HG03064 (cell line): ENCODE measurements at regions not wholly inside any gene's neighbourhood (a gene's known extent, or its start where the extent isn't known, plus 50 kb on each side); places are given as distances from the start of the nearest gene placed in this dataset.

ENCODE experiments used
- ATAC-seq: cut with Tn5 transposase; IDR thresholded peaks from one replicate; pipeline ENCODE4 v1.9.1; 2021; ENCODE audit warnings: low read depth; ENCODE audit not compliant: unreplicated experiment

GRCh38 chr9:106717686-106718085 is 145.3 kb upstream of the ZNF462 start:
- no peak for ATAC-seq

DNA sequence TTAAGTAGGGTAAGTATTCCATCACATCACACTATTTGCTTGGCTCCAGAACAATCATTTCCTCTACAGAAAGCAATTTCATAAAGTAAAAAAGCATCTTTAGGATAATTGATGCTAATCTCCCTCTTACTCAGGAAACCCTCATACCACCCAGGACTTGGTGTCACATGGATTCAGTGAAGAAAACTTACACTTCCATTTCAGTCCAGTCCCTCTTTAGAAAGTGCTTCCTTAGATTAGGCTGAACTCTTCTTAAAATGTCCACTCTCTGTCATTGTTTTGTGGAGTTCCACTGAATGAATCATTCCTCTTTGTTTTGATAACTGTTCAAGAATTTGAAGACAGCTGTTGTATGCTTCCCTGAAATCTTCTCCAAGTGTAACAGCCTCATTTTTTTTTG is 144.0 kb upstream of the ZNF462 start:
- ATAC-seq: no peak

DNA sequence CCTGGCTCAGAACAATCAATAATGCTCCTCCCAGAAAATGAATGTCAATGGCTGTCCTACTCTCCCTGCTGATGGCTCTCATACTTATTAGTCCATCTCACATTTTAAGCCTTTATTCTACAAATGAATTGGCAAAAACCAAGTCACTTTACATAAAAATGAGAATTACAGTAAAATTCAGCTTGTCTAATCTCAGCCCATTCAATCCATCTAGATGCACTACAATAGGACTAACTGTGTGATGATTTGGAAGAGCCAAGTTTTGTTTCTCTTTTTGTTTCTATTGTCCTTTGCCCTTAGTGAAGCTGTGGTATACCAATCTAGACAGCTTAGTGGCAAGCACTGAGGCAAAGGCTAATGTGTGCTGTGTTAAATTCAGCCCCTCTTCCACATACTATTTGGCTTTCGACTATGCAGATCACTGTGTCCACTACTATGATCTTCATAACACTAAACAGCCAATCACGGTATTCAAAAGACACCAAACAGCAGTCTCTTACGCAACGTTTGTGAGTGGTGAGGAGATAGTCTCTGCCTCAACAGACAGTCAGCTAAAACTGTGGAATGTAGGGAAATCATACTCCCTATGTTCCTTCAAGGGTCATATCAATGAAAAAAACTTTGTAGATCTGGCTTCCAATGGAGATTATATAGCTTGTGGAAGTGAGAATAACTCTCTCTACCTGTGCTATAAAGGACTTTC is 140.8 kb upstream of the ZNF462 start:
- no peak for ATAC-seq

- no peak for ATAC-seq
These were observed 139.0 kb upstream of the ZNF462 start for GRCh38 chr9:106723926-106724325.

- no peak for ATAC-seq
These were observed 138.4 kb upstream of the ZNF462 start for GRCh38 chr9:106724566-106724965.

DNA sequence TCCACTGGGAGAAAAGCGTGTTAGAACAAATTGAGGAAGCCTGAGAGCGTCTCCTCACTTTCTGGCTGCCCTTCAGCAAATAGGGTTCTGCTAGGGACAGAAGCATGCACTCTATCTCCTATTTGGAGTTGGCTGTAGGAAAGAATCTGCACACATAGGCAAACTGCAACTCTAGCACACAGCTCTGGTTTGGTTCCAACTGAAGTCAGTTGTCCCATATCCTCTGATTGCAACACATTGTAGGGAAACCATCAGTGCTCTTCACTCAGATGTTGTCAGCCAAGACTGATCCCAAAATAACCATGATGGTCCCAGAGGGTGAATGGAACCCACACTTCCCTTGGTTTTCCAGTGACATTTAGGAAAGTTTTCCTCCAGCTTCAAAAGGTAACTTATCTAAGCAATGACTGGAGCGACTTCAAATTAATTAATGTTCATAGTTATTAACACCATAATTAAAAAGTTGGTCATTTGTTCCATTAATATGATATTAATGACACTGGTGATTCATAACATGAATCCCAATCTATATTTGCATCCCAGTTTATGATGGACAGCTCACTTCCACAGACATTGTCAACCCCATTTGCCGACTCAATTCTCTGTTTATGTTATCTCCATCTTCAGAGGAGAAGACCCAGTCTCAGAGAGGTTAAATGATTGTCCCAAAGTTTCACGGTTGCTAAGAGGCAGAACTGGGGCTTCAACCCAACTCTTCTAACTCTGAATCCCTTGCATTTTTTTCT is 136.7 kb upstream of the ZNF462 start:
- ATAC-seq: no peak

- no peak for ATAC-seq
These were observed 135.0 kb upstream of the ZNF462 start for GRCh38 chr9:106727969-106728368.

DNA sequence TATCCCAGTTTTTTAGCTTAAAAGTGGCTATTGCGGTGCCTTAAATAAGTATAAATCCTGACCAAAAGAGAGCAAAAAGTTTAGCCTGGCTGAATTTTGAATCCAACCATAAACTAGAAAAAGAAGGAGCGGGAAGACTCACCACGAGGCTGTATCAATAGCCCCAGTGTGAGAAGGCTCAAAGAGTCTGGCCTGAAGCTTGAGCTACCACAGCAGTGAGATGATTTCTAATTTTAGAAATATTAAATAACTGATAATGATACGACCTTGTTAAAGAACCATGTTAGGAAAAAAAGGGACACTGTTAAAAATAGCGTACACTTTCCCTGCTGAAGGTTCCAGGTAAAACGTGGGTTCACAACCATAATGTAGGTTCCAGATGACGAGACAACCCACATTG is 134.1 kb upstream of the ZNF462 start:
- no peak for ATAC-seq

- ATAC-seq: no peak
These were observed 131.1 kb upstream of the ZNF462 start for GRCh38 chr9:106731910-106732309.

GRCh38 chr9:106733828-106734380 is 129.1 kb upstream of the ZNF462 start:
- no peak for ATAC-seq

- ATAC-seq: no peak
These were observed 125.5 kb upstream of the ZNF462 start for GRCh38 chr9:106737516-106737915.

DNA sequence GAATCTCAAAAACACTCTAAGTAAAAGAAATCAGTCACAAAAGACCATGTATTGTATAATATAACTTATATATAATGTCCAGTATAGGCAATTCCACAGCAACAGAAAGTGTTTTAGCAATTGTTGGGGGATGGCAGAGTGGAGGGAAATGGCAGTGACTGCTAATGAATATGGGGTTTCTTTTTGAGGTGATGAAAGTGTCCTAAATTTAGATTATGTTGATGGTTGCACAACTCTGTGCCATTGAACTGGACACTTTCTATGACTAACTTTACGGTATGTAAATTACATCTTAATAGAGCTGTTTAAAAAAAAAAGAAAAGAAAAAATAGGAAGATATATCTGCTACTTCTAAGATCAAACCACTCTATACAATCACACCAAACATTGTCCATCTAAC is 124.9 kb upstream of the ZNF462 start:
- ATAC-seq: no peak

DNA sequence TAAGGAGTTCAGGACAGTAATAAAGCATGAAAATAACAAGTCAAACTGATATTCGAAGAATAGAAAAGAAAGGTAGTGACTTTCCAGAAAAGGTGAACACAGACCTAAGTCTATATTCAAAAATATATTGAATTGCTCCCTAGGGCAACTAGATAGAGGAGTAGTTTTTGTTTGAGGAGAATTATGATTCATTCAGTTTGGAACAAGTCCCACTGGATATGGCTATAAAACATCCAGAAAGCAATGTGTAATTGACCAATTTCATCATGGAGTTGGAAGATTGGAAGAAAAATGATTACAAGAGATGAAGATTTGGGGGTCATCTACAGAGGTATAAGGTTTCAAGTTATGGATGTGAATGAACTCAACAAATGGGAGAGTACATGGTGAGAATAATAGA is 117.5 kb upstream of the ZNF462 start:
- no peak for ATAC-seq

DNA sequence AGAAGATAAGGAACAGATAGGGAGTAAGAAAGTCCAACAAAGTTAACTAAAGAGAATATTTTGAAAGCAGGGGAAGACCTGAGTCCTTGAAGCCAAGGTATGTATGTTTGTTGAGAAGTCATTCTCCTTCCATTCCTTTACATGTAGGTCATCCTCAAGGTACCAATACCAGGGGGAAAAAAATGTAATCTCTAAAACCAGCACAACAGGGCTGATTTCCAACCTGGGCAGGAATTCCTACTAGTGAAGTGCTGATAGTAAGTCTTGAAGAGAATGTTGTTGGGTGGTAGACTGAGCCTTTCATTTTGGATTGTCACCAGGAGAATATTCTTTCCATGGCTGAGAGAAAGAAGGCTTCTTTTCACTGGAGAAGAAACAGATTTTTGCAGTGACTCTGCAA is 117.1 kb upstream of the ZNF462 start:
- ATAC-seq: no peak

- no peak for ATAC-seq
These were observed 111.3 kb upstream of the ZNF462 start for GRCh38 chr9:106751681-106752080.

DNA sequence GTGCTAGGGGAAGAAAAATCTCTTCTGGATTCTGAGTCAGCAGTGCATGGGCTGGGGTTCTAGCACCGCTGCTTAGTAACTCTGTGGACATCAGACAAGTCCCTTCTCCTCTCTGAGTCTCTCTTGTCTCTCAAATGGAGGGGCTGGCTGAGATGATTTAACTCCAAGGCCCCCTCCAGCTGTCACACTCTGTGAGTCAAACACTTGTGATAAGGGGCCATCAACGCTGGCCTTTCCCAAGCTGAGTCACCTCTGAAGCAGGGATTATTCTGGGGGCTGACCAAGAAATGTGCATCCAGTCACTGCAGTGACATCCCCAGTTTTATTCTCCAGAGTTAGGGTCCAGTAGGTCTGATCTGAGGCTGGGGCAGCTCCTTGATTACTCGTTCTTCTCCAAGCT is 110.4 kb upstream of the ZNF462 start:
- no peak for ATAC-seq

GRCh38 chr9:106753155-106753671 is 109.8 kb upstream of the ZNF462 start:
- ATAC-seq: peak; percentile 89

DNA sequence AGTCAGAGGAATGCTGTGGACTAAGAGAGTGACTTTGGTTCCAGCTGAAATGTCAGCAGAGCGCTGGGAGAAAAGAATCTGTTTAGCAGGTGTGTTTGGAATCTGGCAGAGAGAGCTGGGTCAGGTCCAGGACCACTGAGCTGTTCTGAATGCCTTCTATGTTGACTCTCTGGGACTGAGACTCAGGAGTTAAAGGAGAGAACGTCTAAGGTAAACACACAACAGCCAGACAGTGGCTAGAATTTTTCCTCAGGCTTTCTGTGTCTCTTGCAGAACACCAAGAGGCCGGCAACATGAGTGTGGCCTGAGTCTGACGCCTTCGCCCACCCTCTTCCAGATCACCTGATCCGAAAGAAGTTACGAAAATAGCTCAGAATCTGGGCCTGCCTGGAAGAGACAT is 107.2 kb upstream of the ZNF462 start:
- no peak for ATAC-seq

DNA sequence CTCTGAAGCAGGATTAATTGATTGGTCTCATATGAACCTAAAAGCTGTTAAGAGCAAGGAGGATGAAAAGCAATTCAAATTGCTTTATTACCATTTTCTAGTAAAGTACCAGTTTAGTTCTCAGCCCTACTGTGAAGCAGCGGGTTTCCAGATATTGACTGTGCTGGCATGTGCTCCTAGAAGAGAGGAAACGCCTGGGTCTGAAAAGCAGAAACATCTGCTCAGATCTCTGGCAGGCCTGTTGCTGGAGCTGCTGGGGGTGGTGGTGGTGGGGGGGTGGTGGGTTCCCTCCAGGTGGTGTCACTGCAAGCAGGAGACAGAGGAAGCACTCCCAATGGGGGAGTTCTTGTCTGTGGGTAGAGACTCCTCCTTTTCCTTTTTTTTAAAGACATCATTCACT is 105.5 kb upstream of the ZNF462 start:
- ATAC-seq: no peak

DNA sequence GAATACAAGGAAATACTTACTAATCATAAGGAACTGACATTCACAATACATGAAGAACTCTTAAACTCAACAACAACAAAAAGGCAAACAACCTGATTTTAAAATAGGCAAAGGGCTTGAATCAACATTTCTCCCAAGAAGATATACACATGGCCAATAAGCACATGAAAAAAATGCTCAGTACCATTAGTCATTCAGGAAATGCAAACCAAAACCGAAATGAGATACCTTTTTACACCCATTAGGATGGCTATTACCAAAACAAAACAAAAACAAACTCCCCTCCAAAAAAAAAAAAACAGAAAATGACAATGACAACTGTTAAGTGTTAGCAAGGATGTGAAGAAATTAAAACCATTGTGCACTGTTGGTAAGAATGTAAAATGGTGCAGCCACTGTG is 104.1 kb upstream of the ZNF462 start:
- ATAC-seq: peak; percentile 85

DNA sequence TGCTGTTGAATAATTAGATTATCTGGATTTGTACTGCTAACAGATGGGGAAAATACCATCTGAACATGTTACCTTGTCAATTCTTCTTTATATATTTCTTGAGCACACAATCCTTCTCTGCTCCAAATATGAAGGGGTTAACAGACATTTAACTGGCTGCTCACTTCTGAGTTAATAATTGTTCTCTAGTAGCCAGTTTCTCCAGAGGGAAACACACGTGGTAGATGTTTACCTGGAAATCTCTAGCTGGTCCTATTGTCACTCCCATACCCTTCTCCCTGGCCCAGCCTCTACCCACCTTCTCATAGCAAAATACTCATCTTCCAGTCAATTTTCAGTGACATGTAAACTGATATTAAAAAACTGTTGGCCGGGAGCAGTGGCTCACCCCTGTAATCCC is 101.5 kb upstream of the ZNF462 start:
- no peak for ATAC-seq

DNA sequence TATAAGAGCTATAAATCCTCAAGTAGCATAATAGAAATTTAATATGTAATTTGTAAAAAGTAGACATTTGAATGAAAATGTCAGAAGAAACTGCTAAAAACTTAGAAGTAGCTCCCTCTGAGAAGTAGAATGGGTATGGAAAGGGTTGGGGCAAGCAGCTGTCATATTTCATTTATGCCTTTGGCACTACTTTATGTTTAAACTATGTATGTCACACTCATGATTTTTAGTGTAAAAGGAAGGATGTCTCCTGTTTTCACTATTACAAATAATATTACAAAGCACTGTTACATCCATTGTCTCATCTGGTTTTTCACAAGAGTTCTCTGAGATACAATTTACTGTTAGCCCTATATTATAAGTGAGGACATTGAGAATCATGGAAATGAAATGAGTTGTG is 96.3 kb upstream of the ZNF462 start:
- ATAC-seq: no peak
